ENCODE measurements at regions not wholly inside any gene's neighbourhood (a gene's known extent, or its start where the extent isn't known, plus 50 kb on each side); places are given as distances from the start of the nearest gene placed in this dataset.

- TF ChIP-seq CTCF (IDR thresholded peaks at IDR 0.05; ENCODE audit: extremely low read depth in 1 of 2, insufficient read depth in 1 of 2, low read depth in 1 of 2, low read length in 2 of 2) (no peak), FOS (IDR thresholded peaks at IDR 0.05; ENCODE audit: borderline replicate concordance, insufficient read depth, low read length) (no peak), MAX (IDR thresholded peaks at IDR 0.05; ENCODE audit: insufficient read depth, insufficient read length) (no peak), POLR2A (IDR thresholded peaks at IDR 0.05; ENCODE audit: low read depth, low read length) (no peak), POLR2AphosphoS5 (IDR thresholded peaks at IDR 0.05; ENCODE audit: insufficient read depth, low read depth, low read length) (no peak), EZH2 (IDR thresholded peaks at IDR 0.05; ENCODE audit: borderline replicate concordance, low read depth, low read length, severe bottlenecking) (no peak)
These were observed 216.3 kb upstream of the KLHL1 start for GRCh38 chr13:70324519-70324918.
